Esophagus squamous epithelium (tissue), 5 donors: ENCODE measurements at regions not wholly inside any gene's neighbourhood (a gene's known extent, or its start where the extent isn't known, plus 50 kb on each side); places are given as distances from the start of the nearest gene placed in this dataset.
"Not testable (repeated sequence)": the region's sequence is repeated elsewhere in the genome, so short reads cannot be mapped to it uniquely, and the experiment has no call there.

Experiments used
- DNase-seq: peaks from one replicate; lab custom pipeline; 2025; lab: John Stamatoyannopoulos, UW
- H3K27ac ChIP-seq, 4 donors: fragments of 200-600 bp; sonication (generic); one replicate each; pipeline ENCODE4 v1.5.1; 2016 to 2019; ENCODE audit warnings: mild to moderate bottlenecking in 1 of 4
- H3K27me3 ChIP-seq, 4 donors: fragments of 200-600 bp; sonication (generic); 1 replicate in 3 of 4; 2 replicates in 1 of 4; pipeline versions ENCODE4 v1.5.1 to v1.6.0; 2017 to 2021; ENCODE audit warnings: antibody characterized with exemption in 1 of 4
- H3K36me3 ChIP-seq, 3 donors: fragments of 200-600 bp; sonication (generic); one replicate each; pipeline ENCODE4 v1.5.1; 2016 to 2019
- H3K4me1 ChIP-seq, 3 donors: fragments of 200-600 bp; sonication (generic); one replicate each; pipeline ENCODE4 v1.5.1; 2017 to 2019
- H3K4me3 ChIP-seq, 4 donors: fragments of 200-600 bp; sonication (generic); 1 replicate in 3 of 4; 2 replicates in 1 of 4; pipeline ENCODE4 v1.5.1; 2016 to 2019; ENCODE audit warnings: mild to moderate bottlenecking in 2 of 4, moderate library complexity in 1 of 4
- H3K9me3 ChIP-seq, 3 donors: fragments of 200-600 bp; sonication (generic); one replicate each; pipeline ENCODE4 v1.5.1; 2016 to 2019
- CTCF ChIP-seq, 6 experiments: fragments of 450-650 bp in 4 of 6; fragments of 200-600 bp in 2 of 6; sonication (generic) in 2 of 6; IDR thresholded peaks; one replicate each; pipeline ENCODE4 v1.5.1; 2016 to 2019; ENCODE audit warnings: antibody characterized with exemption in 6 of 6, mild to moderate bottlenecking in 4 of 6, moderate library complexity in 4 of 6
- POLR2A ChIP-seq, 4 donors: fragments of 450-650 bp; IDR thresholded peaks; one replicate each; pipeline ENCODE4 v1.6.1; 2017; ENCODE audit warnings: antibody characterized with exemption in 4 of 4, mild to moderate bottlenecking in 4 of 4, moderate library complexity in 3 of 4
- WGBS, 2 donors: methylation state at CpG; one replicate each; pipeline ENCODE4 v1.1.5; 2018; 5-methylcytosine and 5-hydroxymethylcytosine counted together
- intact Hi-C: fragments of 100-400 bp; cut with DNase I; formaldehyde crosslinking; loops from one replicate; pipeline ENCODE4 v1.15.0; 2022
- donor health status: DM: yes; HTN: yes; CAD: no.

GRCh38 chr9:97160255-97160654 is 121.3 kb upstream of the CTSV start:
- DNase-seq = no peak
- intact Hi-C loops = no loop called here
- H3K4me3 ChIP-seq = no peak overlapping the region
- H3K9me3 ChIP-seq = no peaks in the 10 kb centered on the region
- WGBS, 2 donors = 81 to 87% methylated on average over 1 of the region's 1 CpG
- H3K27ac ChIP-seq = no peak overlapping the region
- H3K4me1 ChIP-seq = no peaks in the 10 kb centered on the region
- no peaks in the 10 kb centered on the region for H3K36me3 ChIP-seq
- no peaks in the 10 kb centered on the region for H3K27me3 ChIP-seq
- no peak for TF ChIP-seq CTCF (IDR thresholded peaks at IDR 0.05)
- no peak for TF ChIP-seq POLR2A (IDR thresholded peaks at IDR 0.05)

GRCh38 chr9:97158722-97159121 is 119.8 kb upstream of the CTSV start:
- H3K27ac ChIP-seq, H3K27me3 ChIP-seq, H3K9me3 ChIP-seq, DNase-seq, H3K4me3 ChIP-seq, H3K36me3 ChIP-seq, intact Hi-C loops, H3K4me1 ChIP-seq: not testable (repeated sequence)
- 88 to 93% methylated on average over 3 of the region's 3 CpGs for WGBS, 2 donors

GRCh38 chr9:97155441-97155840 is 116.5 kb upstream of the CTSV start:
- H3K27ac ChIP-seq, H3K4me1 ChIP-seq, H3K4me3 ChIP-seq, H3K27me3 ChIP-seq, H3K9me3 ChIP-seq, DNase-seq, intact Hi-C loops, H3K36me3 ChIP-seq: not testable (repeated sequence)
- WGBS, 2 donors = 62 to 94% methylated on average over 1 to 5 of the region's 5 CpGs

- no peak for TF ChIP-seq CTCF (IDR thresholded peaks at IDR 0.05)
- no peak for TF ChIP-seq POLR2A (IDR thresholded peaks at IDR 0.05)
- H3K27ac ChIP-seq = no peak overlapping the region
- no peaks in the 10 kb centered on the region for H3K4me1 ChIP-seq
- no peak overlapping the region for H3K4me3 ChIP-seq
- intact Hi-C loops = no loop called here
- no peaks in the 10 kb centered on the region for H3K27me3 ChIP-seq
- no peak for DNase-seq
- H3K9me3 ChIP-seq = no peaks in the 10 kb centered on the region
- 83 to 94% methylated on average over 3 to 5 of the region's 6 CpGs for WGBS, 2 donors
- H3K36me3 ChIP-seq = no peaks in the 10 kb centered on the region
Observed at GRCh38 chr9:97153967-97154366, 115.0 kb upstream of the CTSV start.

- H3K27me3 ChIP-seq, H3K27ac ChIP-seq, H3K4me1 ChIP-seq, H3K9me3 ChIP-seq, H3K36me3 ChIP-seq, DNase-seq, intact Hi-C loops, H3K4me3 ChIP-seq: not testable (repeated sequence)
- WGBS, 2 donors = 70 to 89% methylated on average over 3 of the region's 5 CpGs
Observed at GRCh38 chr9:97153160-97153559, 114.2 kb upstream of the CTSV start.

GRCh38 chr9:97150471-97150870 is 111.5 kb upstream of the CTSV start:
- H3K9me3 ChIP-seq, DNase-seq, H3K27ac ChIP-seq, H3K4me1 ChIP-seq, H3K4me3 ChIP-seq, intact Hi-C loops, H3K27me3 ChIP-seq, H3K36me3 ChIP-seq: not testable (repeated sequence)
- 81 to 90% methylated on average over 2 of the region's 2 CpGs for WGBS, 2 donors

GRCh38 chr9:97148428-97148827 is 109.5 kb upstream of the CTSV start:
- H3K36me3 ChIP-seq, H3K4me3 ChIP-seq, H3K27ac ChIP-seq, DNase-seq, H3K9me3 ChIP-seq, H3K4me1 ChIP-seq, H3K27me3 ChIP-seq, intact Hi-C loops: not testable (repeated sequence)
- 64 to 67% methylated on average over 3 of the region's 3 CpGs for WGBS, 2 donors

- intact Hi-C loops, H3K4me3 ChIP-seq, H3K4me1 ChIP-seq, H3K27ac ChIP-seq, H3K9me3 ChIP-seq, H3K27me3 ChIP-seq, H3K36me3 ChIP-seq, DNase-seq: not testable (repeated sequence)
Observed at GRCh38 chr9:97145680-97146079, 106.7 kb upstream of the CTSV start.
